ENCODE measurements at regions not wholly inside any gene's neighbourhood (a gene's known extent, or its start where the extent isn't known, plus 50 kb on each side); places are given as distances from the start of the nearest gene placed in this dataset.

DNA sequence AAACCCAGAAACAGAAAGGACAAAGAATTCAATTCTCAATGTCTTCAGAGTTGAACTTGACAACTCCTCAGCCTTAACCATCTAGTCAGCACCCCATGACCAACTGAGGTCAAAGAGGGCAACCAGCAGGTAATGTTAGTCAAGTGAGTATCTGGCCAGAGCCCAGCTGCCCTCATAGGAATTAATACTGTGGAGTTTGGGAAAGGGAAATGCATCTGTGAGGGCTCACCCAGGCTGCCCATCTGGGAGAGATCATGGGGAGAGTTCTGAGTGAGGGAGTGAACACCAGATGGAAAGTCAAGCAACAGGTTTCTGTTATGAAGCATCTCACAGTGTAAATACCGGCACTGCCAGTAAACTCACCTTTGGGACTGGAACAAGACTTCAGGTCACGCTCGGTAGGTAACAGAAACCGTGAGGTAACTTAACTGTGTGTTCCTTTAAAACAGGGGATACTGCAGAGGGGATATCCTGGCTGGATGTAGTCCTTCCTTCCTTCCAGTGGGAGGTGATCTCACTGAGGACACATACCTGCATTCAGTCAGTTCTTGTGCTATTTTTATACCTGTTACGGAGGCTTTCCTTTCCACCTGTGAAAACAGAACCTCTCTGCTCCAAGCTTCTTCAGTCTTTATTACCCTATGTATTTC is 94.4 kb downstream of the DAD1 start:
- Histone ChIP-seq H3K4me1 (ENCODE audit: control insufficient read depth in 1 of 2, insufficient read depth in 2 of 2, low read length in 2 of 2) (no peaks in the 10 kb centered on the region), H3K36me3 (ENCODE audit: control insufficient read depth in 1 of 2, insufficient read depth in 2 of 2, low read length in 2 of 2) (no peaks in the 10 kb centered on the region), H3K9me2 (ENCODE audit: insufficient read depth) (no peaks in the 10 kb centered on the region), H3K9ac (ENCODE audit: low read length) (no peak overlapping the region), H4K20me1 (ENCODE audit: insufficient read depth) (no peaks in the 10 kb centered on the region), H3K9me3 (ENCODE audit: control insufficient read depth in 1 of 2, insufficient read depth in 1 of 2, low read depth in 1 of 2, low read length in 2 of 2) (no peaks in the 10 kb centered on the region), H3K79me2 (ENCODE audit: insufficient read depth, low read length) (no peaks in the 10 kb centered on the region), H3K4me3 (replicated peaks in 1 of 2; ENCODE audit: low read depth in 1 of 2, low read length in 2 of 2) (no peak overlapping the region), H3K4me2 (ENCODE audit: low read length) (no peak overlapping the region), H2AFZ (ENCODE audit: low read depth, low read length, poor library complexity, severe bottlenecking) (no peak overlapping the region), H3K27ac (ENCODE audit: low read depth, low read length) (no peak overlapping the region), H3K27me3 (ENCODE audit: insufficient read depth, low read length) (peaks cover 89% of the 10 kb centered on the region)
- RAD21 ChIA-PET (ENCODE audit: low non-redundant PET in 1 of 2, low total read pairs in 2 of 2, uncharacterized antibody in 2 of 2, unreplicated experiment in 2 of 2): no interaction called here
- DNase-seq (ENCODE audit: low read depth, low spot score): no peak
- CTCF ChIA-PET: no interaction called here
- intact Hi-C loops (cut with micrococcal nuclease): no loop called here
- no TSS peak for BruUV-seq (replicated peaks)
- peak; percentile 72 for ATAC-seq
- TF ChIP-seq ZFX (IDR thresholded peaks at IDR 0.05): no peak
- TF ChIP-seq, protein P1, sequence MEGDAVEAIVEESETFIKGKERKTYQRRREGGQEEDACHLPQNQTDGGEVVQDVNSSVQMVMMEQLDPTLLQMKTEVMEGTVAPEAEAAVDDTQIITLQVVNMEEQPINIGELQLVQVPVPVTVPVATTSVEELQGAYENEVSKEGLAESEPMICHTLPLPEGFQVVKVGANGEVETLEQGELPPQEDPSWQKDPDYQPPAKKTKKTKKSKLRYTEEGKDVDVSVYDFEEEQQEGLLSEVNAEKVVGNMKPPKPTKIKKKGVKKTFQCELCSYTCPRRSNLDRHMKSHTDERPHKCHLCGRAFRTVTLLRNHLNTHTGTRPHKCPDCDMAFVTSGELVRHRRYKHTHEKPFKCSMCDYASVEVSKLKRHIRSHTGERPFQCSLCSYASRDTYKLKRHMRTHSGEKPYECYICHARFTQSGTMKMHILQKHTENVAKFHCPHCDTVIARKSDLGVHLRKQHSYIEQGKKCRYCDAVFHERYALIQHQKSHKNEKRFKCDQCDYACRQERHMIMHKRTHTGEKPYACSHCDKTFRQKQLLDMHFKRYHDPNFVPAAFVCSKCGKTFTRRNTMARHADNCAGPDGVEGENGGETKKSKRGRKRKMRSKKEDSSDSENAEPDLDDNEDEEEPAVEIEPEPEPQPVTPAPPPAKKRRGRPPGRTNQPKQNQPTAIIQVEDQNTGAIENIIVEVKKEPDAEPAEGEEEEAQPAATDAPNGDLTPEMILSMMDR (IDR thresholded peaks at IDR 0.05 in 2 of 3, conservative IDR thresholded peaks at IDR 0.05 in 1 of 3; ENCODE audit: borderline replicate concordance in 1 of 3, insufficient read depth in 1 of 3, low read depth in 2 of 3, low read length in 2 of 3): peak in 2 of 3 experiments; percentile 26 to 35; a peak in 3 of 6 replicates
- POLR2A ChIA-PET: interaction anchor here (0.5 kb wide), 1 partner anchor 475 kb away, joined by 4 read pairs; no protein-coding TSS in a partner anchor

DNA sequence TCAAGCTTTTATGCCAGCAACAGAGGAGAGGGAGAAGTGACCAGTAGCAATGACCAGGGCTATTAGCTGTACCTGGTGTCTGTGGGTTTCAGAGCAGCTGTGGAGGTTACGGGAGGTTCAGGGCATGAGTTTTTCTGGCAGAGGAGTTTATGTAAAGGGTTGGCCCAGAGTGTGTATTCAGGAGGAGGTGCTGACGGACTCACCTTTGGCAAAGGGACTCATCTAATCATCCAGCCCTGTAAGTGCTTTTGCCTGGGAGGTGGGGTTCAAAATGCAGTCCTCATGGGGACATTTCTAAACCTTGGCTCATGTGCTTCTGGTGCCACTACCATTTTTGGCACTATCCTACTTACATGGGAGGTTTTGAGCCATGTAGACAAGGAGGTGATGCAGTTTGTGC is 95.3 kb downstream of the DAD1 start:
- Histone ChIP-seq H3K27ac (ENCODE audit: low read depth, low read length) (no peak overlapping the region), H3K9me3 (ENCODE audit: control insufficient read depth in 1 of 2, insufficient read depth in 1 of 2, low read depth in 1 of 2, low read length in 2 of 2) (no peaks in the 10 kb centered on the region), H3K9me2 (ENCODE audit: insufficient read depth) (no peaks in the 10 kb centered on the region), H3K9ac (ENCODE audit: low read length) (no peak overlapping the region), H3K4me3 (replicated peaks in 1 of 2; ENCODE audit: low read depth in 1 of 2, low read length in 2 of 2) (no peak overlapping the region), H3K27me3 (ENCODE audit: insufficient read depth, low read length) (peaks cover 89% of the 10 kb centered on the region), H3K79me2 (ENCODE audit: insufficient read depth, low read length) (no peaks in the 10 kb centered on the region), H3K4me2 (ENCODE audit: low read length) (no peak overlapping the region), H3K36me3 (ENCODE audit: control insufficient read depth in 1 of 2, insufficient read depth in 2 of 2, low read length in 2 of 2) (no peaks in the 10 kb centered on the region), H3K4me1 (ENCODE audit: control insufficient read depth in 1 of 2, insufficient read depth in 2 of 2, low read length in 2 of 2) (no peaks in the 10 kb centered on the region), H2AFZ (ENCODE audit: low read depth, low read length, poor library complexity, severe bottlenecking) (no peak overlapping the region), H4K20me1 (ENCODE audit: insufficient read depth) (no peaks in the 10 kb centered on the region)
- intact Hi-C loops (cut with micrococcal nuclease): no loop called here
- ChIA-PET RAD21 (ENCODE audit: low non-redundant PET in 1 of 2, low total read pairs in 2 of 2, uncharacterized antibody in 2 of 2, unreplicated experiment in 2 of 2) (no interaction called here), POLR2A (no interaction called here), CTCF (no interaction called here)
- BruUV-seq (replicated peaks): no TSS peak
- ATAC-seq (no peak), DNase-seq (ENCODE audit: low read depth, low spot score) (no peak)
- no peak for TF ChIP-seq EZH2 (IDR thresholded peaks at IDR 0.05)
- no peak for TF ChIP-seq FOSL1 (IDR thresholded peaks at IDR 0.05; ENCODE audit: low read depth)
- no peak for TF ChIP-seq ELF1 (IDR thresholded peaks at IDR 0.05; ENCODE audit: borderline replicate concordance, low read depth)
- no peak for TF ChIP-seq CEBPB (IDR thresholded peaks at IDR 0.05; ENCODE audit: low read depth)
- TF ChIP-seq SP1 (IDR thresholded peaks at IDR 0.05; ENCODE audit: low read depth): no peak
- no peak for TF ChIP-seq SIN3A (IDR thresholded peaks at IDR 0.05; ENCODE audit: low read depth)
- no peak for TF ChIP-seq EGR1 (IDR thresholded peaks at IDR 0.05; ENCODE audit: low read depth)
- TF ChIP-seq TCF7L2 (IDR thresholded peaks at IDR 0.05; ENCODE audit: borderline replicate concordance, extremely low read depth, insufficient read depth, insufficient read length): no peak
- no peak for TF ChIP-seq ZFX (IDR thresholded peaks at IDR 0.05)
- TF ChIP-seq JUND (IDR thresholded peaks at IDR 0.05): no peak
- TF ChIP-seq, protein P2, sequence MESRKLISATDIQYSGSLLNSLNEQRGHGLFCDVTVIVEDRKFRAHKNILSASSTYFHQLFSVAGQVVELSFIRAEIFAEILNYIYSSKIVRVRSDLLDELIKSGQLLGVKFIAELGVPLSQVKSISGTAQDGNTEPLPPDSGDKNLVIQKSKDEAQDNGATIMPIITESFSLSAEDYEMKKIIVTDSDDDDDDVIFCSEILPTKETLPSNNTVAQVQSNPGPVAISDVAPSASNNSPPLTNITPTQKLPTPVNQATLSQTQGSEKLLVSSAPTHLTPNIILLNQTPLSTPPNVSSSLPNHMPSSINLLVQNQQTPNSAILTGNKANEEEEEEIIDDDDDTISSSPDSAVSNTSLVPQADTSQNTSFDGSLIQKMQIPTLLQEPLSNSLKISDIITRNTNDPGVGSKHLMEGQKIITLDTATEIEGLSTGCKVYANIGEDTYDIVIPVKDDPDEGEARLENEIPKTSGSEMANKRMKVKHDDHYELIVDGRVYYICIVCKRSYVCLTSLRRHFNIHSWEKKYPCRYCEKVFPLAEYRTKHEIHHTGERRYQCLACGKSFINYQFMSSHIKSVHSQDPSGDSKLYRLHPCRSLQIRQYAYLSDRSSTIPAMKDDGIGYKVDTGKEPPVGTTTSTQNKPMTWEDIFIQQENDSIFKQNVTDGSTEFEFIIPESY (IDR thresholded peaks at IDR 0.05; ENCODE audit: extremely low read depth, insufficient replicate concordance, low read length): no peak
- TF ChIP-seq, protein P3, sequence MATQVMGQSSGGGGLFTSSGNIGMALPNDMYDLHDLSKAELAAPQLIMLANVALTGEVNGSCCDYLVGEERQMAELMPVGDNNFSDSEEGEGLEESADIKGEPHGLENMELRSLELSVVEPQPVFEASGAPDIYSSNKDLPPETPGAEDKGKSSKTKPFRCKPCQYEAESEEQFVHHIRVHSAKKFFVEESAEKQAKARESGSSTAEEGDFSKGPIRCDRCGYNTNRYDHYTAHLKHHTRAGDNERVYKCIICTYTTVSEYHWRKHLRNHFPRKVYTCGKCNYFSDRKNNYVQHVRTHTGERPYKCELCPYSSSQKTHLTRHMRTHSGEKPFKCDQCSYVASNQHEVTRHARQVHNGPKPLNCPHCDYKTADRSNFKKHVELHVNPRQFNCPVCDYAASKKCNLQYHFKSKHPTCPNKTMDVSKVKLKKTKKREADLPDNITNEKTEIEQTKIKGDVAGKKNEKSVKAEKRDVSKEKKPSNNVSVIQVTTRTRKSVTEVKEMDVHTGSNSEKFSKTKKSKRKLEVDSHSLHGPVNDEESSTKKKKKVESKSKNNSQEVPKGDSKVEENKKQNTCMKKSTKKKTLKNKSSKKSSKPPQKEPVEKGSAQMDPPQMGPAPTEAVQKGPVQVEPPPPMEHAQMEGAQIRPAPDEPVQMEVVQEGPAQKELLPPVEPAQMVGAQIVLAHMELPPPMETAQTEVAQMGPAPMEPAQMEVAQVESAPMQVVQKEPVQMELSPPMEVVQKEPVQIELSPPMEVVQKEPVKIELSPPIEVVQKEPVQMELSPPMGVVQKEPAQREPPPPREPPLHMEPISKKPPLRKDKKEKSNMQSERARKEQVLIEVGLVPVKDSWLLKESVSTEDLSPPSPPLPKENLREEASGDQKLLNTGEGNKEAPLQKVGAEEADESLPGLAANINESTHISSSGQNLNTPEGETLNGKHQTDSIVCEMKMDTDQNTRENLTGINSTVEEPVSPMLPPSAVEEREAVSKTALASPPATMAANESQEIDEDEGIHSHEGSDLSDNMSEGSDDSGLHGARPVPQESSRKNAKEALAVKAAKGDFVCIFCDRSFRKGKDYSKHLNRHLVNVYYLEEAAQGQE (IDR thresholded peaks at IDR 0.05; ENCODE audit: low read depth): no peak
